IMR-90 (cell line): ENCODE measurements at regions not wholly inside any gene's neighbourhood (a gene's known extent, or its start where the extent isn't known, plus 50 kb on each side); places are given as distances from the start of the nearest gene placed in this dataset.

ENCODE experiments used
- ATAC-seq: fragments of 200-7000 bp; cut with Tn5 transposase; 2 replicates; pipeline ENCODE4 v1.9.1; 2020; ENCODE audit warnings: low read depth, mild to moderate bottlenecking, moderate library complexity
- BruUV-seq: library from RNA; stranded (reverse); fragments of 400-500 nt; replicated peaks from 2 replicates; lab custom pipeline; 2021; lab: Mats Ljungman, UMichigan
- CTCF ChIA-PET: fragments of 300-600 bp; formaldehyde crosslinking; extraction: SDS; loops from one replicate; lab custom pipeline; 2021; ENCODE audit warnings: antibody characterized with exemption; lab: Yijun Ruan, JAX
- POLR2A ChIA-PET: fragments of 300-600 bp; sonication (Branson Sonifier 250); formaldehyde crosslinking; loops from one replicate; lab custom pipeline; 2022; ENCODE audit warnings: antibody characterized with exemption; ENCODE audit not compliant: unreplicated experiment; lab: Charles Lee
- DNase-seq: peaks from one replicate; pipeline ENCODE4 v3.0.0; 2013
- H2AFZ ChIP-seq: replicated peaks from 2 replicates; pipeline ENCODE3; 2013; ENCODE audit warnings: low read length, mild to moderate bottlenecking; ENCODE audit not compliant: poor library complexity
- H2AK5ac ChIP-seq: 2 replicates; pipeline ENCODE4 v1.6.1; 2013; ENCODE audit warnings: low read depth, low read length, inconsistent platforms
- H2AK9ac ChIP-seq: replicated peaks from 2 replicates; pipeline ENCODE3; 2013; ENCODE audit warnings: mild to moderate bottlenecking, low read depth, low read length, moderate library complexity; ENCODE audit not compliant: poor library complexity
- H2BK120ac ChIP-seq: 2 replicates; pipeline ENCODE4 v1.6.1; 2013; ENCODE audit warnings: low read depth, low read length, inconsistent platforms
- H2BK15ac ChIP-seq: 3 replicates; pipeline ENCODE4 v1.6.1; 2013; ENCODE audit warnings: low read depth, low read length, inconsistent platforms
- H2BK20ac ChIP-seq: 2 replicates; pipeline ENCODE4 v1.6.1; 2013; ENCODE audit warnings: low read depth, mild to moderate bottlenecking, inconsistent platforms, low read length, moderate library complexity
- H2BK5ac ChIP-seq: 2 replicates; pipeline ENCODE4 v1.6.1; 2013; ENCODE audit warnings: mild to moderate bottlenecking, low read depth, low read length, inconsistent platforms; ENCODE audit not compliant: poor library complexity, severe bottlenecking
- H3K14ac ChIP-seq: replicated peaks from 2 replicates; pipeline ENCODE4 v1.6.1; 2013; ENCODE audit warnings: low read depth, low read length, inconsistent platforms
- H3K18ac ChIP-seq: 2 replicates; pipeline ENCODE4 v1.6.1; 2013; ENCODE audit warnings: low read depth, low read length, control low read depth
- H3K23ac ChIP-seq: 2 replicates; pipeline ENCODE4 v1.6.1; 2013; ENCODE audit warnings: low read depth, low read length, inconsistent platforms
- H3K27ac ChIP-seq: 2 replicates; pipeline ENCODE4 v1.5.1; 2013; ENCODE audit warnings: mild to moderate bottlenecking, control low read depth, low read length; ENCODE audit not compliant: insufficient read depth
- H3K27me3 ChIP-seq: 2 replicates; pipeline ENCODE4 v1.6.1; 2013; ENCODE audit warnings: low read length; ENCODE audit not compliant: control insufficient read depth, insufficient read depth
- H3K36me3 ChIP-seq: 2 replicates; pipeline ENCODE4 v1.6.1; 2013; ENCODE audit warnings: low read length, mixed read lengths; ENCODE audit not compliant: control insufficient read depth, insufficient read depth
- H3K4ac ChIP-seq: 2 replicates; pipeline ENCODE4 v1.6.1; 2013; ENCODE audit warnings: low read depth, low read length, inconsistent platforms
- H3K4me1 ChIP-seq: 2 replicates; pipeline ENCODE4 v1.6.1; 2013; ENCODE audit warnings: low read length, mixed read lengths; ENCODE audit not compliant: control insufficient read depth, insufficient read depth
- H3K4me2 ChIP-seq: 2 replicates; pipeline ENCODE4 v1.6.1; 2013; ENCODE audit warnings: low read depth, mild to moderate bottlenecking, control low read depth, low read length, moderate library complexity
- H3K4me3 ChIP-seq: 2 replicates; pipeline ENCODE4 v1.5.1; 2013; ENCODE audit warnings: low read depth, mild to moderate bottlenecking, control low read depth, low read length, moderate library complexity; ENCODE audit not compliant: insufficient read depth
- H3K56ac ChIP-seq: 2 replicates; pipeline ENCODE4 v1.6.1; 2013; ENCODE audit warnings: low read length, inconsistent platforms; ENCODE audit not compliant: insufficient read depth; ENCODE audit errors: extremely low read depth
- H3K79me1 ChIP-seq, 2 experiments: 2 replicates each; pipeline ENCODE4 v1.6.1; 2013; ENCODE audit warnings: low read length in 2 of 2, inconsistent platforms in 1 of 2, low read depth in 1 of 2
- H3K9ac ChIP-seq: 2 replicates; pipeline ENCODE4 v1.6.1; 2013; ENCODE audit warnings: low read depth, low read length, control low read depth
- H3K9me1 ChIP-seq: 2 replicates; pipeline ENCODE4 v1.6.1; 2013; ENCODE audit warnings: low read length, inconsistent platforms; ENCODE audit not compliant: insufficient read depth
- H3K9me3 ChIP-seq: 2 replicates; pipeline ENCODE4 v1.6.1; 2013; ENCODE audit warnings: low read length; ENCODE audit not compliant: control insufficient read depth, insufficient read depth
- H4K20me1 ChIP-seq: 2 replicates; pipeline ENCODE4 v1.6.1; 2013; ENCODE audit warnings: low read length, inconsistent platforms; ENCODE audit not compliant: insufficient read depth
- H4K5ac ChIP-seq: 2 replicates; pipeline ENCODE4 v1.6.1; 2013; ENCODE audit warnings: mild to moderate bottlenecking, low read depth, low read length, control low read depth
- H4K8ac ChIP-seq, 2 experiments: 2 replicates each; pipeline ENCODE4 v1.6.1; 2013; ENCODE audit warnings: low read depth in 2 of 2, low read length in 2 of 2, control low read depth in 1 of 2, inconsistent platforms in 1 of 2
- H4K91ac ChIP-seq: 2 replicates; pipeline ENCODE4 v1.6.1; 2013; ENCODE audit warnings: low read depth, low read length, inconsistent platforms; ENCODE audit not compliant: insufficient read depth
- CHD1 ChIP-seq: IDR thresholded peaks from 2 replicates; pipeline ENCODE4 v1.6.1; 2012; ENCODE audit warnings: low read depth, low read length, improper control_type of control experiment
- FOS ChIP-seq: fragments of 150-350 bp; IDR thresholded peaks from 2 replicates; pipeline ENCODE4 v1.6.1; 2016; ENCODE audit warnings: low read depth, low read length
- MAZ ChIP-seq: IDR thresholded peaks from 2 replicates; pipeline ENCODE4 v1.6.1; 2012; ENCODE audit warnings: low read depth, mild to moderate bottlenecking, low read length, improper control_type of control experiment, moderate library complexity, borderline replicate concordance
- MXI1 ChIP-seq: IDR thresholded peaks from 2 replicates; pipeline ENCODE4 v1.6.1; 2012; ENCODE audit warnings: low read depth, mild to moderate bottlenecking, low read length, moderate library complexity, borderline replicate concordance
- USF2 ChIP-seq: fragments of 150-350 bp; IDR thresholded peaks from 2 replicates; pipeline ENCODE4 v1.6.1; 2017; ENCODE audit warnings: mild to moderate bottlenecking, antibody characterized with exemption, low read length, low read depth
- WGBS, 2 experiments: methylation state at CpG; one replicate each; pipeline versions ENCODE4 v1.1.5 to v1.1.7; 2013; ENCODE audit warnings: missing lambda C conversion rate in 2 of 2; ENCODE audit not compliant: insufficient read length in 1 of 2; ENCODE audit errors: extremely low coverage in 2 of 2; 5-methylcytosine and 5-hydroxymethylcytosine counted together
- dilution Hi-C: fragments of 300-500 bp; cut with HindIII; formaldehyde crosslinking; loops from one replicate; pipeline ENCODE4 v1.14.3; 2018; ENCODE audit warnings: low sequenced_read_pairs; ENCODE audit not compliant: unreplicated experiment
- in situ Hi-C: fragments of 300-500 bp; cut with MboI; formaldehyde crosslinking; loops from 3 replicates; pipeline ENCODE4 v1.14.3; 2019; ENCODE audit warnings: low sequenced_read_pairs, inconsistent platforms, mixed read lengths
- intact Hi-C: fragments of 100-400 bp; cut with micrococcal nuclease; formaldehyde crosslinking; loops from 2 replicates; pipeline ENCODE4 v1.10.0; 2022

GRCh38 chr9:21574261-21574660 lies 92.1 kb upstream of the IFNE start:
- Histone ChIP-seq H3K27ac (no peak overlapping the region), H2BK15ac (0 out of 3 replicates have a peak overlapping the region, but pooled peaks have one; percentile 0), H2AFZ (no peak overlapping the region), H4K20me1 (no peaks in the 10 kb centered on the region), H3K9me3 (no peaks in the 10 kb centered on the region), H3K36me3 (no peaks in the 10 kb centered on the region), H2AK5ac (no peak overlapping the region), H3K23ac (no peak overlapping the region; the same call in 1 of the 2 replicates), H3K18ac (no peak overlapping the region), H2BK5ac (no peak overlapping the region), H3K9ac (no peak overlapping the region), H3K4me1 (peaks cover 8% of the 10 kb centered on the region), H3K4me2 (no peak overlapping the region), H3K14ac (0 out of 2 replicates have a peak overlapping the region, but pooled peaks have one; percentile 19), H4K8ac (no peak overlapping the region), H3K4me3 (no peak overlapping the region), H3K56ac (no peak overlapping the region), H3K4ac (no peak overlapping the region), H3K27me3 (no peaks in the 10 kb centered on the region), H4K91ac (no peak overlapping the region), H2BK120ac (no peak overlapping the region), H2AK9ac (no peak overlapping the region), H3K79me1 (peaks cover 0 to 7% of the 10 kb centered on the region in 2 experiments; a peak in 3 of 4 replicates), H2BK20ac (no peak overlapping the region; the same call in 1 of the 2 replicates), H3K9me1 (peaks cover 4% of the 10 kb centered on the region), H4K5ac (no peak overlapping the region)
- intact Hi-C loops = loop anchor here (2.0 kb wide), 1 partner anchor 13 kb away; no protein-coding TSS in a partner anchor
- ChIA-PET POLR2A (no interaction called here), CTCF (no interaction called here)
- in situ Hi-C loops = no loop called here
- TF ChIP-seq MAZ (no peak), FOS (no peak), MXI1 (no peak), USF2 (no peak), CHD1 (no peak)
- WGBS, 2 experiments = no CpG with 5 or more reads among the region's 1 CpG
- DNase-seq (no peak), ATAC-seq (no peak)
- BruUV-seq = no TSS peak
- dilution Hi-C loops = loop anchor here (25.0 kb wide), 1 partner anchor 213 kb away; no protein-coding TSS in a partner anchor
